Large intestine (tissue), 3 donors: ENCODE measurements at regions not wholly inside any gene's neighbourhood (a gene's known extent, or its start where the extent isn't known, plus 50 kb on each side); places are given as distances from the start of the nearest gene placed in this dataset.
"Not testable (repeated sequence)": the region's sequence is repeated elsewhere in the genome, so short reads cannot be mapped to it uniquely, and the experiment has no call there.

Source experiments
- DNase-seq, 2 donors: peaks; one replicate each; pipeline versions ENCODE4 v3.0.0 to v3.0.0-alpha.2; 2013
- H3K27ac ChIP-seq: one replicate; pipeline ENCODE4 v1.5.1; 2013; ENCODE audit warnings: low read length
- H3K27me3 ChIP-seq: 2 replicates; pipeline ENCODE4 v1.6.1; 2013; ENCODE audit warnings: low read length; ENCODE audit not compliant: control insufficient read depth, insufficient read depth
- H3K36me3 ChIP-seq: 2 replicates; pipeline ENCODE4 v1.6.1; 2013; ENCODE audit warnings: low read length; ENCODE audit not compliant: control insufficient read depth, insufficient read depth
- H3K4me1 ChIP-seq: one replicate; pipeline ENCODE4 v1.6.1; 2013; ENCODE audit warnings: low read length; ENCODE audit not compliant: control insufficient read depth, insufficient read depth
- H3K4me3 ChIP-seq: one replicate; pipeline ENCODE4 v1.5.1; 2013; ENCODE audit warnings: low read length
- H3K9me3 ChIP-seq: one replicate; pipeline ENCODE4 v1.6.1; 2013; ENCODE audit warnings: mild to moderate bottlenecking, low read depth, low read length, moderate library complexity; ENCODE audit not compliant: control insufficient read depth
- WGBS: methylation state at CpG from one replicate; pipeline ENCODE4 v1.1.5; 2013; ENCODE audit warnings: low lambda C conversion rate; ENCODE audit not compliant: insufficient coverage; 5-methylcytosine and 5-hydroxymethylcytosine counted together

- no peak overlapping the region for H3K27ac ChIP-seq
- H3K36me3 ChIP-seq: no peaks in the 10 kb centered on the region
- H3K27me3 ChIP-seq: no peaks in the 10 kb centered on the region
- DNase-seq: no peak
- H3K9me3 ChIP-seq: no peaks in the 10 kb centered on the region
- no CpG with 5 or more reads among the region's 1 CpG for WGBS
- H3K4me1 ChIP-seq: no peaks in the 10 kb centered on the region
- no peak overlapping the region for H3K4me3 ChIP-seq
These were observed 1507.6 kb upstream of the GOT2 start for GRCh38 chr16:60241671-60242070.

DNA sequence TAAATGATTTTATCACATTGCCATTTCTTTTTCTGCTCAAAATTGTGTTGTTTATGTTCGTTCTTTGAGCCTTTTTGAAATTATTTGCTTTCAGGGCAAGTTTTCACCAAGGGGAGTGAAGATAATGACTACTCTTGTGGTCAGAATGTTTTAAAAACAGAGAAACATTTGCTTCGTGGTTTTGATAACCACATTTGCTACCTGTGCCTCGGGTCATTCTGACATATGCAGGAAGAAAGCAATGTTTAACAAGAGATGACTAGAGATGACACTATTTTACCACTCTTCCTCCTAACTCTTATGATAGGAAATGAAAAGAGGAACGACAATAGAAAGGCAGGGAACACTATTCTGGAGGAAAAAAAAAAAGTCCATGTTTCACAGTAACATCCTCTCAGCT is 1496.5 kb upstream of the GOT2 start:
- no peaks in the 10 kb centered on the region for H3K27me3 ChIP-seq
- H3K27ac ChIP-seq: no peak overlapping the region
- H3K4me3 ChIP-seq: no peak overlapping the region
- no peaks in the 10 kb centered on the region for H3K36me3 ChIP-seq
- no peak for DNase-seq
- H3K4me1 ChIP-seq: no peaks in the 10 kb centered on the region
- 86% methylated on average over 1 of the region's 4 CpGs for WGBS
- peaks cover 3% of the 10 kb centered on the region for H3K9me3 ChIP-seq

DNA sequence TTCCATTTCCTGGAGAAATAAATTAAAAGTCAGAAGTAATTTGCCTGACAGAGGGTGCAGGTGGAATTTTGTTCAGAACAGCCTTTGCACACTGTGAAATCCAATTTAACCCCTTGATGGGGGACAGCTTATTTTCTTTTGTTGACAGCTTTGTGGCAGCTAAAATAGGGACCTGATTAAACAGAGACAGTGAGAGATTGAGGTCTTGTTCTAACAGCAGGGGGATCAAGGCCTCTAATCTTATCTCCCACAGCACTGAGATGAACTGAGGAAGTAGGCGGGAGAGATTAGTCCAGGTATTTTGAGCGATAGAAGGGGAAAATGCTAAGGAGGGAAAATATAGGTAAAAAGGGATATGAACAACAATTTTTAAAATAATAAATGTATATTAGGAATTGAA is 1491.4 kb upstream of the GOT2 start:
- WGBS: 6% methylated on average over 2 of the region's 2 CpGs
- Histone ChIP-seq H3K4me1 (no peaks in the 10 kb centered on the region), H3K27me3 (no peaks in the 10 kb centered on the region), H3K36me3 (no peaks in the 10 kb centered on the region), H3K4me3 (no peak overlapping the region), H3K27ac (no peak overlapping the region), H3K9me3 (peaks cover 11% of the 10 kb centered on the region)
- no peak for DNase-seq

- H3K4me1 ChIP-seq: no peaks in the 10 kb centered on the region
- WGBS: 14% methylated on average over 1 of the region's 7 CpGs
These were observed 1483.7 kb upstream of the GOT2 start for GRCh38 chr16:60217787-60218186.

DNA sequence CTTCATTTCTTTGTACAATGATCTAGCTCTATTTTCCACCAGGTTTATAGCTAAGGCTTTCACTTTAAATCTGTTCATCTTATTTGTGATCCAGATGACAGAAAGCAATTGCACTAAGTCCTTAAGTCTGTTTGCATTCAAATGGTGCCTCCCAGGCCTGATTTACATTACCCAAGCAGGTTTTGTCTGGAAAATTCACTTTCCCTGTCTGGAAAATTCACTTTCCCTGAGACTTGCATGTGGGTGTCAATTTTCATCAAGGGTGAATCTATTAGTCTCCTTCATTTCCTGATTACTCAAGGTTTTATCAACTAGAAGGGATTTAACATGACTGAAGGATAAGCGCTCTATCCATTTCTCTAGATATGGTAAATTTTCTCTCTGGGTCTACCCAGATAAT is 1480.2 kb upstream of the GOT2 start:
- Histone ChIP-seq H3K36me3 (no peaks in the 10 kb centered on the region), H3K4me1 (no peaks in the 10 kb centered on the region), H3K27ac (no peak overlapping the region), H3K9me3 (no peaks in the 10 kb centered on the region), H3K27me3 (no peaks in the 10 kb centered on the region), H3K4me3 (no peak overlapping the region)
- no peak for DNase-seq
- WGBS: 71% methylated on average over 1 of the region's 1 CpG

More at GRCh38 chr16:60217787-60218186, 1483.7 kb upstream of the GOT2 start:
- peaks cover 6% of the 10 kb centered on the region for H3K9me3 ChIP-seq
- H3K27me3 ChIP-seq: no peaks in the 10 kb centered on the region
- H3K36me3 ChIP-seq: no peaks in the 10 kb centered on the region
- no peak overlapping the region for H3K4me3 ChIP-seq
- no peak for DNase-seq
- H3K27ac ChIP-seq: no peak overlapping the region

GRCh38 chr16:60206516-60206915 is 1472.4 kb upstream of the GOT2 start:
- Histone ChIP-seq H3K36me3 (no peaks in the 10 kb centered on the region), H3K4me3 (no peak overlapping the region), H3K4me1 (no peaks in the 10 kb centered on the region), H3K27ac (no peak overlapping the region), H3K27me3 (no peaks in the 10 kb centered on the region), H3K9me3 (no peaks in the 10 kb centered on the region)
- WGBS: no CpG with 5 or more reads among the region's 2 CpGs
- DNase-seq: no peak

- no peak overlapping the region for H3K4me3 ChIP-seq
- H3K36me3 ChIP-seq: no peaks in the 10 kb centered on the region
- no peaks in the 10 kb centered on the region for H3K9me3 ChIP-seq
- no peak overlapping the region for H3K27ac ChIP-seq
- no peaks in the 10 kb centered on the region for H3K27me3 ChIP-seq
- DNase-seq: no peak
- WGBS: 89% methylated on average over 1 of the region's 1 CpG
- no peaks in the 10 kb centered on the region for H3K4me1 ChIP-seq
These were observed 1470.1 kb upstream of the GOT2 start for GRCh38 chr16:60204181-60204580.

DNA sequence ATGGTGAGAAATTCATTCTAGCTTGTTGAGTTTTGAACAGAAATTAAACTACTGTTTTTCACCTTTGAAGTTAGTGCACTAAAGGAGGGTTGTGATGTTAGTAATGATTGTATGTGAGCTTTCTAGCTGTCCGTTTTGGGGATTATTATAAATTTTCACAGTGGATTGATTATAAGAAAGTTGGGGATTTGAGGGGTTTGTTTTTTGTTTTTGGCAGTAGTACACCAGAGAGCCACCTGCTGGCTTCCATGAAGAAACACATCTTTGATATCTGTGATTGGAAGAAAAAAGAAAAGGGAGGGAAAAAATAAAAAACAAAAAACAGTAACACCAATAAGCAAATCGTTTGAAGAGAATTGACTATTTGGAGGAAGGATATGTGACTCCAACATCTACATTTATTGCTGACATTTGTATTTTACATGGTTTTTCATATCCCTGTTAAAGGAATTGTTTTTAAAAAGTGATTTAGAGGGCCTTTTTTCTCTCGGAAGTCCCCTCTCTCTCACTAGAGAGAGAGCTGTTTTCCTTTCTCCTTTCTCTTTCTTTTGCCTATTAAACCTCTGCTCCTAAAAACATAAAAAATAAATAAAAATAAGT is 1469.5 kb upstream of the GOT2 start:
- Histone ChIP-seq H3K36me3 (no peaks in the 10 kb centered on the region), H3K4me1 (no peaks in the 10 kb centered on the region), H3K27me3 (no peaks in the 10 kb centered on the region), H3K4me3 (no peak overlapping the region), H3K27ac (no peak overlapping the region), H3K9me3 (no peaks in the 10 kb centered on the region)
- 73% methylated on average over 2 of the region's 3 CpGs for WGBS
- DNase-seq: no peak

DNA sequence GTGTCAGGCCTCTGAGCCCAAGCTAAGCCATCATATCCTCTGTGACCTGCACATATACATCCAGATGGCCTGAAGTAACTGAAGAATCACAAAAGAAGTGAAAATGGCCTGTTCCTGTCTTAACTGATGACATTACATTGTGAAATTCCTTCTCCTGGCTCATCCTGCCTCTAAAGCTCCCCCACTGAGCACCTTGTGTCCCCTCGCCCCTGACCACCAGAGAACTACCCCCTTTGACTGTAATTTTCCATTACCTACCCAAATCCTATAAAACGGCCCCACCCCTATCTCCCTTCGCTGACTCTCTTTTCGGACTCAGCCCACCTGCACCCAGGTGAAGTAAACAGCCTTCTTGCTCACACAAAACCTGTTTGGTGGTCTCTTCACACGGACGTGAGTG is 1466.6 kb upstream of the GOT2 start:
- H3K4me3 ChIP-seq, H3K27me3 ChIP-seq, H3K4me1 ChIP-seq, H3K9me3 ChIP-seq, H3K27ac ChIP-seq, DNase-seq, H3K36me3 ChIP-seq: not testable (repeated sequence)
- no CpG with 5 or more reads among the region's 6 CpGs for WGBS

DNA sequence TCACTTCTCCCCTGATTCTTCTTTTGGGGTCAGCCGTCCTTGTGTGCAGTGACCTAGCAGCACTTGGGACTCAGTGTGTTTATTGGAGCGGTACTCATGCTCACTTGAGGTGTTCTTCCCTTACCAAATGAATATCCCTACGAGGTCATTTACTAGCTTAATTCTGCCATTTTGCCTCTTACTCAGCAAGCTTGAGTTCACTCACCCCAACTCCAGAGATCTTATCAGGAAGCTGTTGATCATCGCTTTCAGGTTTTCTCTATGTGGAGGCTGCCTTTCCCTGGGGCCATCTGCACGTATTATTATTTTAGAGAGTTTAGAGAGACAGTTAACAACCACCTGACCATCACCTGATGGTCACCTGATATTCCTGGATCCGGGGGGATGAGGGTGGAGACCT is 1466.0 kb upstream of the GOT2 start:
- no peak overlapping the region for H3K27ac ChIP-seq
- no peaks in the 10 kb centered on the region for H3K4me1 ChIP-seq
- no peak overlapping the region for H3K4me3 ChIP-seq
- H3K27me3 ChIP-seq: no peaks in the 10 kb centered on the region
- no CpG with 5 or more reads among the region's 6 CpGs for WGBS
- H3K36me3 ChIP-seq: no peaks in the 10 kb centered on the region
- no peaks in the 10 kb centered on the region for H3K9me3 ChIP-seq
- no peak for DNase-seq

- H3K27ac ChIP-seq: no peak overlapping the region
- H3K4me1 ChIP-seq: no peaks in the 10 kb centered on the region
- no peaks in the 10 kb centered on the region for H3K36me3 ChIP-seq
- no CpG with 5 or more reads among the region's 5 CpGs for WGBS
- DNase-seq: no peak
- H3K27me3 ChIP-seq: no peaks in the 10 kb centered on the region
- H3K9me3 ChIP-seq: no peaks in the 10 kb centered on the region
- H3K4me3 ChIP-seq: no peak overlapping the region
These were observed 1465.0 kb upstream of the GOT2 start for GRCh38 chr16:60199150-60199549.
